ENCODE measurements at regions not wholly inside any gene's neighbourhood (a gene's known extent, or its start where the extent isn't known, plus 50 kb on each side); places are given as distances from the start of the nearest gene placed in this dataset.

- Mint-ChIP-seq H3K4me3 (ENCODE audit: low read depth, unreplicated experiment) (no peak overlapping the region), H3K27me3 (ENCODE audit: unreplicated experiment) (peaks cover 49% of the 10 kb centered on the region), H3K9me3 (ENCODE audit: low read depth, unreplicated experiment) (peaks cover under 1% of the 10 kb centered on the region), H3K4me1 (ENCODE audit: low read depth, unreplicated experiment) (no peaks in the 10 kb centered on the region), H3K36me3 (ENCODE audit: insufficient read depth, unreplicated experiment) (no peaks in the 10 kb centered on the region), H3K27ac (ENCODE audit: unreplicated experiment) (no peak overlapping the region)
- no TSS peak for BruUV-seq (replicated peaks)
- TF ChIP-seq, protein P1, sequence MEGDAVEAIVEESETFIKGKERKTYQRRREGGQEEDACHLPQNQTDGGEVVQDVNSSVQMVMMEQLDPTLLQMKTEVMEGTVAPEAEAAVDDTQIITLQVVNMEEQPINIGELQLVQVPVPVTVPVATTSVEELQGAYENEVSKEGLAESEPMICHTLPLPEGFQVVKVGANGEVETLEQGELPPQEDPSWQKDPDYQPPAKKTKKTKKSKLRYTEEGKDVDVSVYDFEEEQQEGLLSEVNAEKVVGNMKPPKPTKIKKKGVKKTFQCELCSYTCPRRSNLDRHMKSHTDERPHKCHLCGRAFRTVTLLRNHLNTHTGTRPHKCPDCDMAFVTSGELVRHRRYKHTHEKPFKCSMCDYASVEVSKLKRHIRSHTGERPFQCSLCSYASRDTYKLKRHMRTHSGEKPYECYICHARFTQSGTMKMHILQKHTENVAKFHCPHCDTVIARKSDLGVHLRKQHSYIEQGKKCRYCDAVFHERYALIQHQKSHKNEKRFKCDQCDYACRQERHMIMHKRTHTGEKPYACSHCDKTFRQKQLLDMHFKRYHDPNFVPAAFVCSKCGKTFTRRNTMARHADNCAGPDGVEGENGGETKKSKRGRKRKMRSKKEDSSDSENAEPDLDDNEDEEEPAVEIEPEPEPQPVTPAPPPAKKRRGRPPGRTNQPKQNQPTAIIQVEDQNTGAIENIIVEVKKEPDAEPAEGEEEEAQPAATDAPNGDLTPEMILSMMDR (IDR thresholded peaks at IDR 0.05; ENCODE audit: unreplicated experiment), result no peak
- CTCF ChIA-PET, result interaction anchor here (0.6 kb wide), 1 partner anchor 543 kb away, joined by 3 read pairs; no protein-coding TSS in a partner anchor
- no peak for DNase-seq
- intact Hi-C loops (cut with micrococcal nuclease; ENCODE audit: unreplicated experiment), result no loop called here
Measured at GRCh38 chr2:239749272-239749873, 275.8 kb downstream of the NDUFA10 start.

- TF ChIP-seq, protein P1 (IDR thresholded peaks at IDR 0.05; ENCODE audit: unreplicated experiment), result no peak
- DNase-seq, result no peak
- Mint-ChIP-seq H3K4me1 (ENCODE audit: low read depth, unreplicated experiment) (no peaks in the 10 kb centered on the region), H3K27me3 (ENCODE audit: unreplicated experiment) (peaks cover 44% of the 10 kb centered on the region), H3K9me3 (ENCODE audit: low read depth, unreplicated experiment) (no peaks in the 10 kb centered on the region), H3K36me3 (ENCODE audit: insufficient read depth, unreplicated experiment) (no peaks in the 10 kb centered on the region), H3K27ac (ENCODE audit: unreplicated experiment) (no peak overlapping the region), H3K4me3 (ENCODE audit: low read depth, unreplicated experiment) (no peak overlapping the region)
- intact Hi-C loops (cut with micrococcal nuclease; ENCODE audit: unreplicated experiment), result no loop called here
- CTCF ChIA-PET, result no interaction called here
- no TSS peak for BruUV-seq (replicated peaks)
Measured at GRCh38 chr2:239748811-239749210, 276.3 kb downstream of the NDUFA10 start.

- no TSS peak for BruUV-seq (replicated peaks)
- Mint-ChIP-seq H3K27me3 (ENCODE audit: unreplicated experiment) (peaks cover 37% of the 10 kb centered on the region), H3K4me3 (ENCODE audit: low read depth, unreplicated experiment) (no peak overlapping the region), H3K36me3 (ENCODE audit: insufficient read depth, unreplicated experiment) (no peaks in the 10 kb centered on the region), H3K9me3 (ENCODE audit: low read depth, unreplicated experiment) (no peaks in the 10 kb centered on the region), H3K27ac (ENCODE audit: unreplicated experiment) (no peak overlapping the region), H3K4me1 (ENCODE audit: low read depth, unreplicated experiment) (no peaks in the 10 kb centered on the region)
- no peak for DNase-seq
- intact Hi-C loops (cut with micrococcal nuclease; ENCODE audit: unreplicated experiment), result no loop called here
- TF ChIP-seq, protein P1 (IDR thresholded peaks at IDR 0.05; ENCODE audit: unreplicated experiment), result no peak
- CTCF ChIA-PET, result no interaction called here
Measured at GRCh38 chr2:239747771-239748170, 277.4 kb downstream of the NDUFA10 start.

DNA sequence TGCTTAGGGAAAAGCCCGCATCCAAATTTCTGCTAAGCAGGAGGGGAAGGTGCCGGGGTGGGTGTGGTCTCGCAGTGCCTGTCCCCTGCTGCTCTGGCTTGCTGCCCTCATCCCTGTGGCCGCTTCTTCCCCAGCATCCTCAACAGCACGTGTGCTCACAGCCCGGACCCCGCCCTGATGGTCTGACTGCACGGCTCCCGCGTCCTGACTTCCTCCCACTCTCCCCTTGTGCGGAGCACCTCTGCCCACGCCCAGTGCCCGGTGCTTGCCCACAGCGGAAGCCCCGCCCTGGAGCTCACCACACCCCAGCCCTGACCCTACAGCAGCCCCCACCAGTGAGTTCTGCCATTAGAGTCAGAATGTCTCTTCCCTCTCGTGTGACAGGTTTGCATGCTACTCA, 277.9 kb downstream of the NDUFA10 start:
- Mint-ChIP-seq H3K9me3 (ENCODE audit: low read depth, unreplicated experiment) (no peaks in the 10 kb centered on the region), H3K4me1 (ENCODE audit: low read depth, unreplicated experiment) (no peaks in the 10 kb centered on the region), H3K27ac (ENCODE audit: unreplicated experiment) (no peak overlapping the region), H3K36me3 (ENCODE audit: insufficient read depth, unreplicated experiment) (no peaks in the 10 kb centered on the region), H3K4me3 (ENCODE audit: low read depth, unreplicated experiment) (no peak overlapping the region), H3K27me3 (ENCODE audit: unreplicated experiment) (peaks cover 37% of the 10 kb centered on the region)
- CTCF ChIA-PET, result no interaction called here
- intact Hi-C loops (cut with micrococcal nuclease; ENCODE audit: unreplicated experiment), result no loop called here
- no peak for DNase-seq
- TF ChIP-seq, protein P1 (IDR thresholded peaks at IDR 0.05; ENCODE audit: unreplicated experiment), result no peak
- no TSS peak for BruUV-seq (replicated peaks)
